CD4-positive, alpha-beta T cell (primary cell): ENCODE measurements at regions not wholly inside any gene's neighbourhood (a gene's known extent, or its start where the extent isn't known, plus 50 kb on each side); places are given as distances from the start of the nearest gene placed in this dataset.

Experiments
- ATAC-seq: fragments of 200-7000 bp; cut with Tn5 transposase; one replicate; pipeline ENCODE4 v1.10.0; 2022; ENCODE audit warnings: mild to moderate bottlenecking; ENCODE audit not compliant: poor library complexity
- CTCF ChIA-PET: fragments of 350-600 bp; sonication (Branson Sonifier 250); formaldehyde crosslinking; loops from one replicate; lab custom pipeline; 2021; ENCODE audit warnings: antibody characterized with exemption, inconsistent platforms; lab: Charles Lee
- POLR2A ChIA-PET: fragments of 350-600 bp; sonication (Branson Sonifier 250); formaldehyde crosslinking; loops from one replicate; lab custom pipeline; 2021; ENCODE audit warnings: antibody characterized with exemption, inconsistent platforms; lab: Charles Lee
- DNase-seq, 14 experiments: peaks; one replicate each; pipeline ENCODE4 v3.0.0-alpha.2; 2013 to 2020; ENCODE audit warnings: mixed read lengths in 2 of 14
- H3K27ac ChIP-seq, 2 donors: one replicate each; pipeline versions ENCODE4 v1.5.1 to v1.7.0; 2013; ENCODE audit warnings: low read length in 2 of 2, low read depth in 1 of 2, mild to moderate bottlenecking in 1 of 2
- H3K27me3 ChIP-seq, 2 experiments: 1 replicate in 1 of 2; 2 replicates in 1 of 2; pipeline versions ENCODE4 v1.6.1 to v1.7.0; 2013; ENCODE audit warnings: low read length in 2 of 2, control low read depth in 1 of 2, mild to moderate bottlenecking in 1 of 2, moderate library complexity in 1 of 2; ENCODE audit not compliant: insufficient read depth in 2 of 2, control insufficient read depth in 1 of 2
- H3K36me3 ChIP-seq: one replicate; pipeline ENCODE4 v1.6.1; 2013; ENCODE audit warnings: low read length, control low read depth; ENCODE audit not compliant: insufficient read depth
- H3K4me1 ChIP-seq: one replicate; pipeline ENCODE4 v1.6.1; 2013; ENCODE audit warnings: low read length, control low read depth; ENCODE audit not compliant: insufficient read depth
- H3K4me3 ChIP-seq: one replicate; pipeline ENCODE4 v1.5.1; 2013; ENCODE audit warnings: mild to moderate bottlenecking, low read length, moderate library complexity
- H3K9me3 ChIP-seq, 2 experiments: 1 replicate in 1 of 2; 2 replicates in 1 of 2; pipeline versions ENCODE4 v1.6.1 to v1.7.0; 2013; ENCODE audit warnings: low read length in 2 of 2, mild to moderate bottlenecking in 2 of 2, control low read depth in 1 of 2, moderate library complexity in 1 of 2; ENCODE audit not compliant: control insufficient read depth in 1 of 2, insufficient read depth in 1 of 2
- H3K27ac Mint-ChIP-seq: one replicate; pipeline ENCODE4 v1.8.0; 2020; ENCODE audit warnings: mixed read lengths
- H3K27me3 Mint-ChIP-seq: one replicate; pipeline ENCODE4 v1.8.0; 2021; ENCODE audit warnings: mixed read lengths
- H3K36me3 Mint-ChIP-seq: one replicate; pipeline ENCODE4 v1.8.0; 2021; ENCODE audit warnings: low read depth, mixed read lengths
- H3K4me1 Mint-ChIP-seq: one replicate; pipeline ENCODE4 v1.8.0; 2021; ENCODE audit warnings: low read depth, mixed read lengths
- H3K4me3 Mint-ChIP-seq: one replicate; pipeline ENCODE4 v1.8.0; 2020; ENCODE audit warnings: mild to moderate bottlenecking, mixed read lengths
- H3K9me3 Mint-ChIP-seq: one replicate; pipeline ENCODE4 v1.8.0; 2020; ENCODE audit warnings: mixed read lengths
- CTCF ChIP-seq: fragments of 200-600 bp; IDR thresholded peaks from one replicate; pipeline ENCODE4 v1.8.0; 2022; ENCODE audit warnings: antibody characterized with exemption, mild to moderate bottlenecking
- intact Hi-C, 2 experiments: fragments of 100-400 bp; cut with DNase I in 1 of 2; cut with micrococcal nuclease in 1 of 2; formaldehyde crosslinking; loops; one replicate each; pipeline versions ENCODE4 v1.15.1 to v1.9.0; 2023 to 2025; cut with DNase I, micrococcal nuclease

DNA sequence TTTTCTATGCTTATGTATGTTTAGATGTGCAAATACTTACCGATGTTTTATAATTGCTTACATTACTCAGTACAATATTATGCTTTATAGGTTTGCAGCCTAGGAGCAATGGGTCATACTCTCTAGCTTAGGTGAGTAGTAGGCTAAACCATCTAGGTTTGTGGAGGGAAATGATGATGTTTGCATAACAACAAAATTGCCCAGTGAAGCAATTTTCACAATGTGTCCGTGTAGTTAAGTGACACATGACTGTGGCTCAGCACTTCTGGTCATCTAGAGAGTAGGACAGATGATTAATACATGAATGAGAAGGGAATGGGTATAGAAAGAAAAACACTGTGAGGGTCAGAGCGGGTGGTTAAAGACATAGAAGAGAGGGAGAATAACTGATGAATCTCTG, 2116.2 kb upstream of the PIK3C3 start:
- Histone ChIP-seq H3K4me3 (no peak overlapping the region), H3K27me3 (no peaks in the 10 kb centered on the region), H3K9me3 (peaks cover 0 to 10% of the 10 kb centered on the region in 2 experiments), H3K36me3 (no peaks in the 10 kb centered on the region), H3K27ac (no peak overlapping the region), H3K4me1 (no peaks in the 10 kb centered on the region)
- Mint-ChIP-seq H3K27me3 (peaks cover 11% of the 10 kb centered on the region), H3K9me3 (peaks cover 3% of the 10 kb centered on the region), H3K4me3 (no peak overlapping the region), H3K27ac (no peak overlapping the region), H3K36me3 (no peaks in the 10 kb centered on the region), H3K4me1 (no peaks in the 10 kb centered on the region)
- no peak for ATAC-seq
- DNase-seq = no peak
- POLR2A ChIA-PET = no interaction called here
- TF ChIP-seq CTCF = no peak
- intact Hi-C loops = no loop called here
- CTCF ChIA-PET = no interaction called here

DNA sequence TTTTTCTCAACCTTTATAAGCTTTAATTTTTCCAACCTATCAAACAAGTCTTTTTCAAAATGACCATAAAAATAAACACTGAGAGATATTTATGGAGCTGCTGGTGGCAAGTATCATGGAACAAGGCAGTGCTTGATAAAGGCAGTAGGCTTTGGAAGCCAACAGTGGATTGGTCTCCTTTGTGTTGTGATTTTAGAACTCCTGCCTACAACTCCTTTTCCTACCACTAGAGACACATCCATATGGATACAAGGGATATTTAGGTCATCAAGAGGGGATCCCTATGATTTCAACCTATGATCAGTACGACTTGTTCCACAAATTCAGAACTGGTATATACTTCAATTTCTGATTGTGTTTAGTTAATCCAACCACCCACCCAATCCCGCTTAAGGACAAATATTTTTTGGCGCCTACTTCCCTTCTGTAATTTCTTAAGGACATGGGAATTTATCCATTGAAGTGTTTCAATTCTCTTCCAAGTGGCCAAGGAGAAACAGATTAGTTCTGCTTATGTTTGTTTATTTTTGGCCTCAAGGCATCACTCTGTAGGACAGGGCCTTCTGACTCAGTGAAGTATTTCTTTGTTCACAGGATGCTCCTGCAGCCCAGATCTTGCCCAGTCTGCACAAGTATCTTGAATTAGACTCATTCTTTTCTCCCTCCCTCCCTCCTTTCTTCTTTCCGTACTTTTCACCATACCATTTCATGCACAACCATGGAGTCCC, 2119.6 kb upstream of the PIK3C3 start:
- no peaks in the 10 kb centered on the region for H3K27me3 ChIP-seq
- Mint-ChIP-seq H3K27ac (no peak overlapping the region), H3K4me3 (no peak overlapping the region), H3K9me3 (peaks cover 3% of the 10 kb centered on the region), H3K4me1 (no peaks in the 10 kb centered on the region), H3K36me3 (no peaks in the 10 kb centered on the region), H3K27me3 (peaks cover 11% of the 10 kb centered on the region)
- H3K9me3 ChIP-seq = no peaks in the 10 kb centered on the region
- TF ChIP-seq CTCF = no peak
- ChIA-PET CTCF (no interaction called here), POLR2A (no interaction called here)
- DNase-seq (no peak), ATAC-seq (no peak)
- H3K36me3 ChIP-seq = no peaks in the 10 kb centered on the region
- H3K4me3 ChIP-seq = no peak overlapping the region
- H3K27ac ChIP-seq = no peak overlapping the region
- intact Hi-C loops = no loop called here
- H3K4me1 ChIP-seq = no peaks in the 10 kb centered on the region

DNA sequence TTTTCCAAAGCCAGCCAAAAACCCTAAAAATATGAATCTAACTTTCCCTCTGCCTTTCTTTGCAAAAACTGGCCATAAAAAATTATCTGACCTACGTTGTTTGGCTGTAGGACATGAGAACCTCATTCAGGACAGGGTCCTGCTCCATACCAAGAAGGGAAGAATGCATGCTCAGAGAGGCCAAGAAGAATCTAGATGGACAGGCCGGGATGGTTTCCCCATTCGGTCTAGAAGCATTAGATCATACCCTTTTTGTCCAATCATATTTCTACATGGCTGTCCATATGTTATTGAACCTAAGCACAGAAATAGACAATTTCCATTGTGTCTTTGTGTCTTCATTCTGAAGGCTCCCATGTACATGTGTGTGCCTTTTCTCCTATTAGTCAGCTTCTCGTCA, 2120.4 kb upstream of the PIK3C3 start:
- ChIA-PET POLR2A (no interaction called here), CTCF (no interaction called here)
- no peaks in the 10 kb centered on the region for H3K4me1 Mint-ChIP-seq
- H3K27me3 Mint-ChIP-seq = peaks cover 6% of the 10 kb centered on the region
- no peaks in the 10 kb centered on the region for H3K36me3 ChIP-seq
- no peak overlapping the region for H3K27ac Mint-ChIP-seq
- intact Hi-C loops = no loop called here
- no peaks in the 10 kb centered on the region for H3K9me3 ChIP-seq
- peaks cover 3% of the 10 kb centered on the region for H3K9me3 Mint-ChIP-seq
- H3K4me1 ChIP-seq = no peaks in the 10 kb centered on the region
- no peak overlapping the region for H3K4me3 Mint-ChIP-seq
- H3K36me3 Mint-ChIP-seq = no peaks in the 10 kb centered on the region
- H3K27me3 ChIP-seq = no peaks in the 10 kb centered on the region
- DNase-seq (no peak), ATAC-seq (no peak)
- no peak overlapping the region for H3K4me3 ChIP-seq
- TF ChIP-seq CTCF = no peak
- H3K27ac ChIP-seq = no peak overlapping the region
